Peyer's patch (tissue), 4 donors: ENCODE measurements at regions not wholly inside any gene's neighbourhood (a gene's known extent, or its start where the extent isn't known, plus 50 kb on each side); places are given as distances from the start of the nearest gene placed in this dataset.

ENCODE experiments used
- DNase-seq, 3 donors: peaks; one replicate each; pipeline ENCODE4 v3.0.0-alpha.2; 2017 to 2019
- H3K27ac ChIP-seq, 4 donors: fragments of 200-600 bp; sonication (generic); one replicate each; pipeline ENCODE4 v1.5.1; 2016 to 2019
- H3K27me3 ChIP-seq, 2 donors: fragments of 200-600 bp; sonication (generic); one replicate each; pipeline ENCODE4 v1.5.1; 2019
- H3K36me3 ChIP-seq, 3 donors: fragments of 200-600 bp; sonication (generic); one replicate each; pipeline ENCODE4 v1.5.1; 2016 to 2019
- H3K4me1 ChIP-seq, 4 donors: fragments of 200-600 bp; sonication (generic); one replicate each; pipeline ENCODE4 v1.5.1; 2016 to 2019
- H3K4me3 ChIP-seq, 4 donors: fragments of 200-600 bp; sonication (generic); 1 replicate in 3 of 4; 2 replicates in 1 of 4; pipeline ENCODE4 v1.5.1; 2016 to 2019; ENCODE audit warnings: mild to moderate bottlenecking in 1 of 4
- H3K9me3 ChIP-seq, 4 donors: fragments of 200-600 bp; sonication (generic); one replicate each; pipeline ENCODE4 v1.5.1; 2016 to 2019; ENCODE audit warnings: mild to moderate bottlenecking in 1 of 4
- POLR2A ChIP-seq, 2 donors: fragments of 450-650 bp; IDR thresholded peaks; one replicate each; pipeline ENCODE4 v1.5.1; 2017; ENCODE audit warnings: antibody characterized with exemption in 2 of 2, mild to moderate bottlenecking in 2 of 2, moderate library complexity in 2 of 2
- TF ChIP-seq, protein P1 (sequence below), 6 experiments: fragments of 450-650 bp in 4 of 6; fragments of 200-600 bp in 2 of 6; sonication (generic) in 1 of 6; IDR thresholded peaks; one replicate each; pipeline ENCODE4 v1.5.1; 2017 to 2019; ENCODE audit warnings: antibody characterized with exemption in 6 of 6, mild to moderate bottlenecking in 3 of 6, moderate library complexity in 1 of 6

GRCh38 chr4:134328741-134329140 lies 127.2 kb upstream of the PABPC4L start:
- no peak for DNase-seq

GRCh38 chr4:134327274-134328122 lies 125.9 kb upstream of the PABPC4L start:
- Histone ChIP-seq H3K4me1 (no peaks in the 10 kb centered on the region), H3K4me3 (no peak overlapping the region), H3K27ac (no peak overlapping the region), H3K36me3 (no peaks in the 10 kb centered on the region), H3K9me3 (no peaks in the 10 kb centered on the region), H3K27me3 (no peaks in the 10 kb centered on the region)
- no peak for DNase-seq
- TF ChIP-seq POLR2A (IDR thresholded peaks at IDR 0.05), result no peak
- TF ChIP-seq, protein P1, sequence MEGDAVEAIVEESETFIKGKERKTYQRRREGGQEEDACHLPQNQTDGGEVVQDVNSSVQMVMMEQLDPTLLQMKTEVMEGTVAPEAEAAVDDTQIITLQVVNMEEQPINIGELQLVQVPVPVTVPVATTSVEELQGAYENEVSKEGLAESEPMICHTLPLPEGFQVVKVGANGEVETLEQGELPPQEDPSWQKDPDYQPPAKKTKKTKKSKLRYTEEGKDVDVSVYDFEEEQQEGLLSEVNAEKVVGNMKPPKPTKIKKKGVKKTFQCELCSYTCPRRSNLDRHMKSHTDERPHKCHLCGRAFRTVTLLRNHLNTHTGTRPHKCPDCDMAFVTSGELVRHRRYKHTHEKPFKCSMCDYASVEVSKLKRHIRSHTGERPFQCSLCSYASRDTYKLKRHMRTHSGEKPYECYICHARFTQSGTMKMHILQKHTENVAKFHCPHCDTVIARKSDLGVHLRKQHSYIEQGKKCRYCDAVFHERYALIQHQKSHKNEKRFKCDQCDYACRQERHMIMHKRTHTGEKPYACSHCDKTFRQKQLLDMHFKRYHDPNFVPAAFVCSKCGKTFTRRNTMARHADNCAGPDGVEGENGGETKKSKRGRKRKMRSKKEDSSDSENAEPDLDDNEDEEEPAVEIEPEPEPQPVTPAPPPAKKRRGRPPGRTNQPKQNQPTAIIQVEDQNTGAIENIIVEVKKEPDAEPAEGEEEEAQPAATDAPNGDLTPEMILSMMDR (IDR thresholded peaks at IDR 0.05), result no peak

More at GRCh38 chr4:134328741-134329140, 127.2 kb upstream of the PABPC4L start:
- TF ChIP-seq POLR2A (IDR thresholded peaks at IDR 0.05), result no peak
- TF ChIP-seq, protein P1 (IDR thresholded peaks at IDR 0.05), result no peak
- Histone ChIP-seq H3K9me3 (no peaks in the 10 kb centered on the region), H3K4me3 (no peak overlapping the region), H3K27me3 (no peaks in the 10 kb centered on the region), H3K36me3 (no peaks in the 10 kb centered on the region), H3K4me1 (no peaks in the 10 kb centered on the region), H3K27ac (no peak overlapping the region)

GRCh38 chr4:134326866-134327265 lies 125.3 kb upstream of the PABPC4L start:
- H3K36me3 ChIP-seq, result no peaks in the 10 kb centered on the region
- TF ChIP-seq, protein P1 (IDR thresholded peaks at IDR 0.05), result no peak
- no peak for TF ChIP-seq POLR2A (IDR thresholded peaks at IDR 0.05)
- no peaks in the 10 kb centered on the region for H3K9me3 ChIP-seq
- H3K4me3 ChIP-seq, result no peak overlapping the region
- no peak overlapping the region for H3K27ac ChIP-seq
- H3K27me3 ChIP-seq, result no peaks in the 10 kb centered on the region
- no peaks in the 10 kb centered on the region for H3K4me1 ChIP-seq
- no peak for DNase-seq

DNA sequence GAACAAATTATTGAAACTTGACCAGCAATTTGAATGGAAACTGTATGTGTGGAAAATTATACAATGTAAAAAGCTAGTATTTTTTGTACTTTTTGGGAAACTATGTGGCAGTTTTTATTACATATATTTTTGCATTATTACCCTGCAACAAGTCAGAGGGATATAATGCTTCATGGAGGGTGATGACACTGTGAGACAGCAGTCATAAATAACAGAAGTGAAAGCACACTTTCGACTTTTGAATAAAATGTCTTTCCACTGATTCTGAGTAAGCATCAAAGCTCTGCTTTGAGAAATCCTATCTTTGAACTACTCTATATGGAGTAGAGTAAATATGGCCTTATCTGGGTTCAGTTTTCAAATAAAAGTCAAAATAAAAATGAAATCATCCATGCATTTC lies 122.6 kb upstream of the PABPC4L start:
- H3K4me1 ChIP-seq, result no peaks in the 10 kb centered on the region
- no peaks in the 10 kb centered on the region for H3K36me3 ChIP-seq
- H3K27ac ChIP-seq, result no peak overlapping the region
- H3K9me3 ChIP-seq, result no peaks in the 10 kb centered on the region
- no peak for DNase-seq
- no peak overlapping the region for H3K4me3 ChIP-seq
- no peak for TF ChIP-seq POLR2A (IDR thresholded peaks at IDR 0.05)
- TF ChIP-seq, protein P1 (IDR thresholded peaks at IDR 0.05), result no peak
- H3K27me3 ChIP-seq, result no peaks in the 10 kb centered on the region

DNA sequence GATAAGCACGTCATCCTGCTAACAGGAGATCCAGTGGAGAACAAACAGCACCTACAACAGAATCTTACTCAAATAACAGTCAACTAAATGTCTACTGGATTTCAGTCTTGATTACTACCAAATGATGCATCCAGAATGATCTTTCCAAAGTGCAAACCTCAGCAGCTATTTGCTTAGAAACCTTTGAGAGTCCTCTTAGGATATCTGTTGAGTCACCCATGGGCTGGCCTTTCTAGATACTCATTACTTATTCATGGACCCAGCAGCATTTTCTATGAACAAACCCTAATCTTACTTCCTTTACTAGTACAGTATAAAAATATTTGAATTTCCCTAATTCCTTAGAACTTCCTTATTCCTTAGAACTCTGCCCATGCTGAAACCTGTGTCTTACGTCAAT lies 118.5 kb upstream of the PABPC4L start:
- Histone ChIP-seq H3K27me3 (no peaks in the 10 kb centered on the region), H3K27ac (no peak overlapping the region), H3K36me3 (no peaks in the 10 kb centered on the region), H3K4me1 (no peaks in the 10 kb centered on the region), H3K4me3 (no peak overlapping the region), H3K9me3 (no peaks in the 10 kb centered on the region)
- DNase-seq, result no peak
- TF ChIP-seq POLR2A (IDR thresholded peaks at IDR 0.05), result no peak
- TF ChIP-seq, protein P1 (IDR thresholded peaks at IDR 0.05), result no peak
